Chondrocyte (in vitro differentiated cells): ENCODE measurements at regions not wholly inside any gene's neighbourhood (a gene's known extent, or its start where the extent isn't known, plus 50 kb on each side); places are given as distances from the start of the nearest gene placed in this dataset.

Experiments used
- DNase-seq: peaks from one replicate; pipeline ENCODE4 v3.0.0; 2021; ENCODE audit warnings: mixed read lengths, low spot score
- H3K27ac Mint-ChIP-seq: one replicate; pipeline ENCODE4 v1.8.0; 2021; ENCODE audit warnings: mild to moderate bottlenecking, moderate library complexity, mixed read lengths; ENCODE audit not compliant: unreplicated experiment
- H3K27me3 Mint-ChIP-seq: 2 replicates; pipeline ENCODE4 v1.8.0; 2021; ENCODE audit warnings: low read depth, mixed read lengths
- H3K36me3 Mint-ChIP-seq: 2 replicates; pipeline ENCODE4 v1.8.0; 2021; ENCODE audit warnings: low read depth, mixed read lengths
- H3K4me1 Mint-ChIP-seq: 2 replicates; pipeline ENCODE4 v1.8.0; 2021; ENCODE audit warnings: low read depth, mild to moderate bottlenecking, mixed read lengths
- H3K4me3 Mint-ChIP-seq: one replicate; pipeline ENCODE4 v1.8.0; 2021; ENCODE audit warnings: mild to moderate bottlenecking, moderate library complexity, mixed read lengths; ENCODE audit not compliant: unreplicated experiment
- H3K9me3 Mint-ChIP-seq: 2 replicates; pipeline ENCODE4 v1.8.0; 2021; ENCODE audit warnings: low read depth, mixed read lengths
- TF ChIP-seq, protein P1 (sequence below): fragments of 200-600 bp; sonication (generic); IDR thresholded peaks from 2 replicates; pipeline ENCODE4 v1.5.0; 2021; ENCODE audit warnings: antibody characterized with exemption, mild to moderate bottlenecking, moderate library complexity

DNA sequence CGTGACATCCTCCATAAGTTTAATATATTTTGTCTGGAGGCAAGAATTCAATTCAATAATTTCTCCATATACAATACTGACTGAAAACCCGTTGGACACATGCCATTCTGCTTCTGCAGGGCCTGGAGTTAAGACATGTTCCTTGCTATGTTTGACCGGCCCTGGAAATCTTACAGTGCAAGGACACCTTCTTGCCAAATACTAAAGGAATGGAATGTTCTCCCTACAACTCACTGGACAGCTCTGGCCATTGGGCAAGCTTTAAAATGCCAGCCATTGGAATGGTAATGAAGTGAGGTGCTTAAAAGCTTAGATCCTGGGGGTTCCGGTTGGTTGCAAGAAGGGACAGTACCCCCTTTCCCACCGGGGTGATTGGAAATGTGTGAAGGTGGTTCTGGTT, 329.8 kb upstream of the PROK2 start:
- no peaks in the 10 kb centered on the region for H3K36me3 Mint-ChIP-seq
- TF ChIP-seq, protein P1, sequence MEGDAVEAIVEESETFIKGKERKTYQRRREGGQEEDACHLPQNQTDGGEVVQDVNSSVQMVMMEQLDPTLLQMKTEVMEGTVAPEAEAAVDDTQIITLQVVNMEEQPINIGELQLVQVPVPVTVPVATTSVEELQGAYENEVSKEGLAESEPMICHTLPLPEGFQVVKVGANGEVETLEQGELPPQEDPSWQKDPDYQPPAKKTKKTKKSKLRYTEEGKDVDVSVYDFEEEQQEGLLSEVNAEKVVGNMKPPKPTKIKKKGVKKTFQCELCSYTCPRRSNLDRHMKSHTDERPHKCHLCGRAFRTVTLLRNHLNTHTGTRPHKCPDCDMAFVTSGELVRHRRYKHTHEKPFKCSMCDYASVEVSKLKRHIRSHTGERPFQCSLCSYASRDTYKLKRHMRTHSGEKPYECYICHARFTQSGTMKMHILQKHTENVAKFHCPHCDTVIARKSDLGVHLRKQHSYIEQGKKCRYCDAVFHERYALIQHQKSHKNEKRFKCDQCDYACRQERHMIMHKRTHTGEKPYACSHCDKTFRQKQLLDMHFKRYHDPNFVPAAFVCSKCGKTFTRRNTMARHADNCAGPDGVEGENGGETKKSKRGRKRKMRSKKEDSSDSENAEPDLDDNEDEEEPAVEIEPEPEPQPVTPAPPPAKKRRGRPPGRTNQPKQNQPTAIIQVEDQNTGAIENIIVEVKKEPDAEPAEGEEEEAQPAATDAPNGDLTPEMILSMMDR: no peak
- peaks cover 11% of the 10 kb centered on the region for H3K27me3 Mint-ChIP-seq
- no peak for DNase-seq
- no peak overlapping the region for H3K4me3 Mint-ChIP-seq
- no peak overlapping the region for H3K27ac Mint-ChIP-seq
- peaks cover 10% of the 10 kb centered on the region for H3K4me1 Mint-ChIP-seq
- no peaks in the 10 kb centered on the region for H3K9me3 Mint-ChIP-seq

GRCh38 chr3:72113964-72114363, 329.0 kb upstream of the PROK2 start:
- H3K27me3 Mint-ChIP-seq: peaks cover 11% of the 10 kb centered on the region
- H3K27ac Mint-ChIP-seq: no peak overlapping the region
- no peak overlapping the region for H3K4me3 Mint-ChIP-seq
- no peaks in the 10 kb centered on the region for H3K9me3 Mint-ChIP-seq
- TF ChIP-seq, protein P1: no peak
- H3K4me1 Mint-ChIP-seq: peaks cover 10% of the 10 kb centered on the region
- no peaks in the 10 kb centered on the region for H3K36me3 Mint-ChIP-seq
- DNase-seq: no peak

GRCh38 chr3:72113564-72113963, 328.6 kb upstream of the PROK2 start:
- Mint-ChIP-seq H3K4me1 (peaks cover 10% of the 10 kb centered on the region), H3K9me3 (no peaks in the 10 kb centered on the region), H3K36me3 (no peaks in the 10 kb centered on the region), H3K27ac (no peak overlapping the region), H3K27me3 (peaks cover 11% of the 10 kb centered on the region), H3K4me3 (no peak overlapping the region)
- TF ChIP-seq, protein P1: no peak
- DNase-seq: no peak

DNA sequence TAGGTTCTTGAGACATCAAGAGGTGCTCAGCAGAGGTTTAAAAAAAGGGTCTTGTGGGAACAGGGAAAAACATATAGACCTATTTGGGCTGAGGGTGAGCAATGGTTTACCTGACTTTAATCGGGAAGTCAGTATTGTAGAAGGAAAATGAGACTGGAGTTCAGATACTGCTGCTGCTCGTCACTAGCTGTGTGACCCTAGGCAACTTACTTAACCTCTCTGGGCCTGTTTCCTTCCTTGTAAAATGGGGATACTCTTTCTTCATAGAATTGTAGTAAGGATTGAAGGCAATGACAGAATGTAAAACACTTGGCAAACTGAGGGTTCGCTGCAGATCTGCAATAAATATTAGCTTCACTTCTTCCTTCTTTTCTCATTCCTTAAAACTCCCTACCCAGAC, 327.5 kb upstream of the PROK2 start:
- TF ChIP-seq, protein P1: no peak
- peaks cover 10% of the 10 kb centered on the region for H3K4me1 Mint-ChIP-seq
- no peak overlapping the region for H3K27ac Mint-ChIP-seq
- no peaks in the 10 kb centered on the region for H3K9me3 Mint-ChIP-seq
- H3K36me3 Mint-ChIP-seq: no peaks in the 10 kb centered on the region
- no peak overlapping the region for H3K4me3 Mint-ChIP-seq
- no peak for DNase-seq
- H3K27me3 Mint-ChIP-seq: peaks cover 13% of the 10 kb centered on the region

DNA sequence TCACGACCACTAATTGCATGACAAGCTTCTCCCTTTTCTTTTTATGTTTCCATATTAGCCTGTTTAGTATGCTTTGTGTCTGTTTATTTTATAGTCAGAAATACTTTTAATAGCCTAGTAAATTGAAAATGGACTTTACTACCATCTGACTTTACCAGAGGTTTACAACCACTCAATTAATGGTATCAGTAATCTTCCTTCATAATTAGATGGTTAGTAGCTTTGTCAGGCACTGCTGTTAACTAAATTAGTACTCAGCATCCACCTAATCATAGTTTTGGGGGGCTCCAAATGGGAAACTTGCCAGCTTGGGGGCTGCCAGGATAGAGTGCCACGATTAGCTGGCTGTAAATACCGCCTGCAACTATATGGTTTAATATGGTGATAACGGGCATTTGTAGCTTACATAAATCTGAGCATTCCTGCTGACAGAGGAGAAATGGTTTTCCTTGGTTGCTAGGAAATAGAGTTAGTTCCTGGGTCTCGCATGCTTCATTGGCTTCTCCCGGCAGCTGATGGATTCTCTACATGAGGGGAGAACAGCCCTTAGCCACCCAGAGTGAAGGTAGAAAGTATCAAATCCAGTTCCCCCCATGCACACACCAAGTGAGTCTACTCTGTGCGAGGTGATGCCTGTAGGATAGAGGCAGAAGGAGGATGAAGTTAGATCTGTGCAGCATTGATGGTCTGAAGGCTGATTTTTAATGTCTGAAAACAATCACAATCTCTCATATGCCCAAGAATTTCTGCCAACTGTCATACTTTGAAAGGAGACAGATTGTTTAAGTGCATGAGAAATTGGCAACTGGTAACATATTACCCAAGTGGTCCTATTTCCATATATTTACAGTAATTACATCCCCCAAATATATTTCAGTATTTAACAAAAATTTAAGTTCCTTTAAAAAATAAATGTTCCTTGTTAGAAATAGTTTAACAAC, 326.6 kb upstream of the PROK2 start:
- H3K4me1 Mint-ChIP-seq: peaks cover 10% of the 10 kb centered on the region
- no peaks in the 10 kb centered on the region for H3K9me3 Mint-ChIP-seq
- no peak overlapping the region for H3K27ac Mint-ChIP-seq
- TF ChIP-seq, protein P1: no peak
- H3K27me3 Mint-ChIP-seq: peaks cover 16% of the 10 kb centered on the region
- DNase-seq: no peak
- no peaks in the 10 kb centered on the region for H3K36me3 Mint-ChIP-seq
- H3K4me3 Mint-ChIP-seq: no peak overlapping the region
